ENCODE measurements at regions not wholly inside any gene's neighbourhood (a gene's known extent, or its start where the extent isn't known, plus 50 kb on each side); places are given as distances from the start of the nearest gene placed in this dataset.
"Not testable (repeated sequence)": the region's sequence is repeated elsewhere in the genome, so short reads cannot be mapped to it uniquely, and the experiment has no call there.

DNA sequence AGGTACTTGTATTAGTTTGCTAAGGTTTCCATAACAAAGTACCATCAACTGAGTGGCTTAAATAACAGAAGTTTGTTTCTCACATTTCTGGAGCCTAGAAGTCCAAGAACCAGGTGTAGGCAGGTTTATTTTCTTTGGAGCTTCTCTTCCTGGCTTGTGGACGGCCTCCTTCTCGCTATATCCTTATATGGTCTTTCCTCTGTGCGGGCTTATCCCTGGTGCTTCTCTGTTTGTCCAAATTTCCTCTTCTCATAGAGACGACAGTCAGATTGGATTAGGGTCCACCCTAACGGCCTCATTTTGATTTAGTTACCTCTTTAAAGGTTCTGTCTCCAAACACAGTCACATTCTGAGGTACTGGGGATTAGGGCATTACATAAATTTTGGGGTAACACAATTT is 88.3 kb downstream of the RMI1 start:
- Histone ChIP-seq H3K4me1 (ENCODE audit: control insufficient read depth in 1 of 2, extremely low read depth in 1 of 2, insufficient read depth in 2 of 2, low read length in 2 of 2) (no peaks in the 10 kb centered on the region), H3K9me3 (no peaks in the 10 kb centered on the region), H3K27ac (ENCODE audit: low read length) (no peak overlapping the region), H3K27me3 (replicated peaks in 1 of 2; ENCODE audit: control insufficient read depth in 2 of 2, extremely low read depth in 1 of 2, insufficient read depth in 2 of 2, low read length in 1 of 2) (peaks cover 3% of the 10 kb centered on the region in 2 experiments), H3K4me3 (ENCODE audit: control insufficient read depth in 1 of 2, extremely low read depth in 1 of 2, low read length in 1 of 2) (no peak overlapping the region), H3K36me3 (ENCODE audit: control insufficient read depth in 2 of 2, extremely low read depth in 1 of 2, insufficient read depth in 1 of 2, low read length in 1 of 2) (no peaks in the 10 kb centered on the region)
- H3K27ac Mint-ChIP-seq = no peak overlapping the region
- ATAC-seq (replicated peaks in 1 of 4) (no peak), DNase-seq (no peak)
- H3K27me3 Mint-ChIP-seq = peaks cover 2 to 12% of the 10 kb centered on the region in 2 donors
- no peaks in the 10 kb centered on the region for H3K36me3 Mint-ChIP-seq
- ChIA-PET CTCF (no interaction called here), POLR2A (no interaction called here)
- H3K4me3 Mint-ChIP-seq = no peak overlapping the region
- no peaks in the 10 kb centered on the region for H3K4me1 Mint-ChIP-seq
- 80% methylated on average over 3 of the region's 5 CpGs for WGBS (ENCODE audit: insufficient coverage)
- no peaks in the 10 kb centered on the region for H3K9me3 Mint-ChIP-seq

DNA sequence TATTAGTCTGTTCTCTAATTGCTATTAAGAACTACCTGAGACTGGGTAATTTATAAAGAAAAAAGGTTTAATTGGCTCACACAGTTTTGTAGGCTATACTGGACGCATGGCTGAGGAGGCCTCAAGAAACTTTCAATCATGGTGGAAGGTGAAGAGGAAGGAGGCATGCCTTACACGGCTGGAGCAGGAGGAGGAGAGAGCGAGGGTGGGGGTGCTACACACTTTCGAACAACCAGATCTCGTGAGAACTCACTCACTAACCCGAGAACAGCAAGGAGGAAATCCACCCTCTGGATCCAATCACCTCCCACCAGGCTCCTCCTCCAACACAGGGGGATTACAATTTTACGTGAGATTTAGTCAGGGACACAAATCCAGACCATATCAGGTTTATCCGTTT is 90.0 kb downstream of the RMI1 start:
- Histone ChIP-seq H3K27ac (ENCODE audit: low read length) (no peak overlapping the region), H3K27me3 (replicated peaks in 1 of 2; ENCODE audit: control insufficient read depth in 2 of 2, extremely low read depth in 1 of 2, insufficient read depth in 2 of 2, low read length in 1 of 2) (peaks cover 3% of the 10 kb centered on the region in 2 experiments), H3K36me3 (ENCODE audit: control insufficient read depth in 2 of 2, extremely low read depth in 1 of 2, insufficient read depth in 1 of 2, low read length in 1 of 2) (no peaks in the 10 kb centered on the region), H3K4me3 (ENCODE audit: control insufficient read depth in 1 of 2, extremely low read depth in 1 of 2, low read length in 1 of 2) (no peak overlapping the region), H3K9me3 (no peaks in the 10 kb centered on the region), H3K4me1 (ENCODE audit: control insufficient read depth in 1 of 2, extremely low read depth in 1 of 2, insufficient read depth in 2 of 2, low read length in 2 of 2) (no peaks in the 10 kb centered on the region)
- ATAC-seq (replicated peaks in 1 of 4) (no peak), DNase-seq (no peak)
- H3K27me3 Mint-ChIP-seq = peaks cover 4 to 12% of the 10 kb centered on the region in 2 donors
- 100% methylated on average over 1 of the region's 8 CpGs for WGBS (ENCODE audit: insufficient coverage)
- H3K9me3 Mint-ChIP-seq = no peaks in the 10 kb centered on the region
- CTCF ChIA-PET = no interaction called here
- H3K36me3 Mint-ChIP-seq = peaks cover 2% of the 10 kb centered on the region
- H3K4me1 Mint-ChIP-seq = no peaks in the 10 kb centered on the region
- no peak overlapping the region for H3K27ac Mint-ChIP-seq
- no peak overlapping the region for H3K4me3 Mint-ChIP-seq
- POLR2A ChIA-PET = no interaction called here

DNA sequence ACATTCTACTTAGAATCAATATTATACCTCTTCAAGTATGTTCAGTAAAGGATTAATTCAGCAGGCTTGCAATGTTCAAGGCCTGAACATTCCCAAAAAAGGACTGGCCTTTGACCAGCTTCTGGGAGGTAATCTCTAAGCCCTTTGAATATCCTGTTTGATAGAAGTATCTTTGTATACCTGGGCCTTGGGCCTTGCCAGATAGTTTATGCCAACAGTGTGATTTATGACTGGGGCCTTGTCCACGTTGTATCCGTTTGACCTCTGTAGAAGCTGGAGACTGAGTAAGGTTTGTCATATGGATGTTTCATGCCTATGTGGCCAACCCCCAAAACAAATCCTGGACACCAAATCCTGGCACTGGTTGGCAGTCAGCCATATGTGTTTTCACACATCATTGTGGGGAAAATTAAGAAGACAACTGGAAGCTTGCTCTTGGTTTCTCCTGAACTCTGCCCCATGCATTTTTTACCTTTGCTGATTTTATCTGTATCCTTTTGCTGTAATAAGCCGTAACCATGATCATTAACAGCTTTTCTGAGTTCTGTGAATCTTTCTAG is 92.1 kb downstream of the RMI1 start:
- H3K9me3 Mint-ChIP-seq = peaks cover 0 to 1% (median 1%) of the 10 kb centered on the region in 3 donors

DNA sequence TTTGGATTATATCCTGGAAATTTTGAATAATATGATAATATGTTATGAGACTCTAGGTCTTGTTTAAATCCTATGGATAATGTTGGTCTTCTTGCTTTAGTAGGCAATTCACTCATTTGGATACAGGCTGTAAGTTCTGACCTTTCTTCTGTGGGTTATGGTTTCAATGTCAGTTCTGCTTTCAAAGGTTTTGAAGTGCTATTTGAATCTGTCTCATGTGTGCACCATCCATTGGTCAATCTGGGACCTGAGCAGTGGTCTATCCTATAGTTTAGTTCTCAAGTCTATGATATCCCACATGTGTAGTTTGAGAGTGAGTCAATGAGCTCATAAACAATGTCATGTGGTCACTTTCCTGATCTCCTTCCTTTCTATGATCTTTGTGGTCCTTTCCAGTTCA is 94.4 kb downstream of the RMI1 start:
- H3K9me3 Mint-ChIP-seq = peaks cover 0 to 4% (median 4%) of the 10 kb centered on the region in 3 donors
- H3K27me3 Mint-ChIP-seq = peaks cover 12 to 14% of the 10 kb centered on the region in 2 donors
- no peak overlapping the region for H3K4me3 Mint-ChIP-seq
- POLR2A ChIA-PET = no interaction called here
- H3K36me3 Mint-ChIP-seq = peaks cover 2% of the 10 kb centered on the region
- ATAC-seq (replicated peaks in 1 of 4) (no peak), DNase-seq (no peak)
- no peak overlapping the region for H3K27ac ChIP-seq (ENCODE audit: low read length)
- H3K4me1 ChIP-seq (ENCODE audit: control insufficient read depth in 1 of 2, extremely low read depth in 1 of 2, insufficient read depth in 2 of 2, low read length in 2 of 2) = no peaks in the 10 kb centered on the region
- H3K27ac Mint-ChIP-seq = no peak overlapping the region
- no peaks in the 10 kb centered on the region for H3K4me1 Mint-ChIP-seq
- CTCF ChIA-PET = no interaction called here
- H3K27me3 ChIP-seq (replicated peaks in 1 of 2; ENCODE audit: control insufficient read depth in 2 of 2, extremely low read depth in 1 of 2, insufficient read depth in 2 of 2, low read length in 1 of 2) = no peaks in the 10 kb centered on the region
- no peaks in the 10 kb centered on the region for H3K9me3 ChIP-seq
- H3K4me3 ChIP-seq (ENCODE audit: control insufficient read depth in 1 of 2, extremely low read depth in 1 of 2, low read length in 1 of 2) = no peak overlapping the region
- H3K36me3 ChIP-seq (ENCODE audit: control insufficient read depth in 2 of 2, extremely low read depth in 1 of 2, insufficient read depth in 1 of 2, low read length in 1 of 2) = no peaks in the 10 kb centered on the region

More for the DNA sequence above, 92.1 kb downstream of the RMI1 start:
- no peak overlapping the region for H3K4me3 ChIP-seq (ENCODE audit: control insufficient read depth in 1 of 2, extremely low read depth in 1 of 2, low read length in 1 of 2)
- H3K27ac ChIP-seq (ENCODE audit: low read length) = no peak overlapping the region
- H3K27ac Mint-ChIP-seq = no peak overlapping the region
- H3K9me3 ChIP-seq = no peaks in the 10 kb centered on the region
- POLR2A ChIA-PET = no interaction called here
- WGBS (ENCODE audit: insufficient coverage) = no CpG with 5 or more reads among the region's 3 CpGs
- CTCF ChIA-PET = no interaction called here
- H3K27me3 ChIP-seq (replicated peaks in 1 of 2; ENCODE audit: control insufficient read depth in 2 of 2, extremely low read depth in 1 of 2, insufficient read depth in 2 of 2, low read length in 1 of 2) = no peaks in the 10 kb centered on the region
- no peaks in the 10 kb centered on the region for H3K4me1 Mint-ChIP-seq
- H3K27me3 Mint-ChIP-seq = peaks cover 9% of the 10 kb centered on the region in 2 donors
- DNase-seq (no peak), ATAC-seq (replicated peaks in 1 of 4) (no peak)
- H3K36me3 Mint-ChIP-seq = peaks cover 2% of the 10 kb centered on the region
- no peak overlapping the region for H3K4me3 Mint-ChIP-seq
- H3K4me1 ChIP-seq (ENCODE audit: control insufficient read depth in 1 of 2, extremely low read depth in 1 of 2, insufficient read depth in 2 of 2, low read length in 2 of 2) = no peaks in the 10 kb centered on the region
- no peaks in the 10 kb centered on the region for H3K36me3 ChIP-seq (ENCODE audit: control insufficient read depth in 2 of 2, extremely low read depth in 1 of 2, insufficient read depth in 1 of 2, low read length in 1 of 2)

DNA sequence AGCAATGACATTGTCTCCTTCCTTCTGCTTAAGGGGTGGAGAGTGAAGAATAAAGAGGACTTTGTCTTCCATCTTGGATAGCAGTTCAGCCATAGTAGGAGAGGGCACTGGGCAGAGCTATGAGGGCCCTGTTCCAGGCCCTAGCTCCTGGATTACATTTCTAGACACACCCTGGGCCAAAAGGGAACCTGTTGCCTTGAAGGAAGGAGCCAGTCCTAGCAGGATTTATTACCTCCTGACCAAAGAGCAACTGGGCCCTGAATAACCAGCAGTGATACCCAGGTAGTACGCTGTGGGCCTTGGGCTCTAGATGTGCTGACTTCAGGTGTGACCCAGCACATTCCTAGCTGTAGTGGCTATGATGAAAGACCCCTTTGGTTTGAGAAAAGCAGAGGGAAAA is 95.8 kb downstream of the RMI1 start:
- no peak overlapping the region for H3K27ac Mint-ChIP-seq
- DNase-seq (no peak), ATAC-seq (replicated peaks in 1 of 4) (no peak)
- no peaks in the 10 kb centered on the region for H3K36me3 ChIP-seq (ENCODE audit: control insufficient read depth in 2 of 2, extremely low read depth in 1 of 2, insufficient read depth in 1 of 2, low read length in 1 of 2)
- H3K36me3 Mint-ChIP-seq = peaks cover 2% of the 10 kb centered on the region
- H3K9me3 ChIP-seq = no peaks in the 10 kb centered on the region
- WGBS (ENCODE audit: insufficient coverage) = 75% methylated on average over 1 of the region's 1 CpG
- no peaks in the 10 kb centered on the region for H3K4me1 ChIP-seq (ENCODE audit: control insufficient read depth in 1 of 2, extremely low read depth in 1 of 2, insufficient read depth in 2 of 2, low read length in 2 of 2)
- ChIA-PET POLR2A (no interaction called here), CTCF (no interaction called here)
- H3K27me3 Mint-ChIP-seq = peaks cover 10 to 19% of the 10 kb centered on the region in 2 donors
- H3K9me3 Mint-ChIP-seq = peaks cover 0 to 4% (median 4%) of the 10 kb centered on the region in 3 donors
- no peak overlapping the region for H3K27ac ChIP-seq (ENCODE audit: low read length)
- no peak overlapping the region for H3K4me3 ChIP-seq (ENCODE audit: control insufficient read depth in 1 of 2, extremely low read depth in 1 of 2, low read length in 1 of 2)
- no peaks in the 10 kb centered on the region for H3K27me3 ChIP-seq (replicated peaks in 1 of 2; ENCODE audit: control insufficient read depth in 2 of 2, extremely low read depth in 1 of 2, insufficient read depth in 2 of 2, low read length in 1 of 2)
- no peak overlapping the region for H3K4me3 Mint-ChIP-seq
- no peaks in the 10 kb centered on the region for H3K4me1 Mint-ChIP-seq

DNA sequence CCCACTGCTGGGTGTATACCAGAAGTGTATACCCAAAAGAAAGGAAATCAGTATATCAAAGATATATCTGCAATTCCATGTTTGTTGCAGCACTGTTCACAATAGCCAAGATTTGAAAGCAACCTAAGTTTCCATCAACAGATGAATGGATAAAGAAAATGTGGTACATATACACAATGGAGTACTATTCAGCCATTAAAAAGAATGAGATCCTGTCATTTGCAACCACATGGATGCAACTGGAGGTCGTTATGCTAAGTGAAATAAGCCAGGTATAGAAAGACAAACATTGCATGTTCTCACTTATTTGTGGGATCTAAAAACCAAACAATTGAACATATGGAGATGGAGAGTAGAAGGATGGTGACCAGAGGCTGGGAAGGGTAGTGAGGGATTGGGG is 97.2 kb downstream of the RMI1 start:
- H3K27me3 ChIP-seq (replicated peaks in 1 of 2; ENCODE audit: control insufficient read depth in 2 of 2, extremely low read depth in 1 of 2, insufficient read depth in 2 of 2, low read length in 1 of 2); H3K4me1 Mint-ChIP-seq; H3K4me1 ChIP-seq (ENCODE audit: control insufficient read depth in 1 of 2, extremely low read depth in 1 of 2, insufficient read depth in 2 of 2, low read length in 2 of 2); H3K36me3 Mint-ChIP-seq; DNase-seq; H3K27ac ChIP-seq (ENCODE audit: low read length); H3K9me3 Mint-ChIP-seq; ATAC-seq (replicated peaks in 1 of 4); H3K9me3 ChIP-seq; H3K27ac Mint-ChIP-seq; H3K36me3 ChIP-seq (ENCODE audit: control insufficient read depth in 2 of 2, extremely low read depth in 1 of 2, insufficient read depth in 1 of 2, low read length in 1 of 2); H3K4me3 Mint-ChIP-seq; POLR2A ChIA-PET; CTCF ChIA-PET; H3K4me3 ChIP-seq (ENCODE audit: control insufficient read depth in 1 of 2, extremely low read depth in 1 of 2, low read length in 1 of 2): not testable (repeated sequence)
- no CpG with 5 or more reads among the region's 1 CpG for WGBS (ENCODE audit: insufficient coverage)
- H3K27me3 Mint-ChIP-seq = peaks cover 10 to 15% of the 10 kb centered on the region in 2 donors

DNA sequence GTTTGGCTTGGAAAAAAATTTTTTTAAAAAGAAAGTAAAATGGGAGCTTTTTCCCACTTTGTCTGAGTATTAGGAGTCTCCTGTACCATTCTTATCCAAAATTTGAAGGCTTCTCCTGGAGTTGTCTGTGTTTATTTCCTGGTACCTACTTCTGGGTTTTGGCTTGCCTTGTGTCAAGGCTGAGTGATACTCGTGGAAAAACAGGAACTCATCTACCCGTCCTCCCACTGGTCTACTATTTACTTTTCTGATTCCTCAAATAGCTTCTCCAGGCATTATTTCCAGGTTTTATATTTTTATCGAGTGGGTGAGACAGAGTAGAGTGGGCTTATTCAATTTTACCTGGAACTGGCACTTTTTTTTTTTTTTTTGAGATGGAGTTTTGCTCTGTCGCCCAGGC is 99.4 kb downstream of the RMI1 start:
- Mint-ChIP-seq H3K27me3 (peaks cover 10 to 15% of the 10 kb centered on the region in 2 donors), H3K36me3 (peaks cover 2% of the 10 kb centered on the region), H3K9me3 (peaks cover 0 to 4% (median 4%) of the 10 kb centered on the region in 3 donors), H3K4me3 (no peak overlapping the region), H3K4me1 (no peaks in the 10 kb centered on the region), H3K27ac (no peak overlapping the region)
- no CpG with 5 or more reads among the region's 4 CpGs for WGBS (ENCODE audit: insufficient coverage)
- ATAC-seq (replicated peaks in 1 of 4) (no peak), DNase-seq (no peak)
- POLR2A ChIA-PET = no interaction called here
- Histone ChIP-seq H3K36me3 (ENCODE audit: control insufficient read depth in 2 of 2, extremely low read depth in 1 of 2, insufficient read depth in 1 of 2, low read length in 1 of 2) (no peaks in the 10 kb centered on the region), H3K9me3 (no peaks in the 10 kb centered on the region), H3K4me3 (ENCODE audit: control insufficient read depth in 1 of 2, extremely low read depth in 1 of 2, low read length in 1 of 2) (no peak overlapping the region), H3K27ac (ENCODE audit: low read length) (no peak overlapping the region), H3K27me3 (replicated peaks in 1 of 2; ENCODE audit: control insufficient read depth in 2 of 2, extremely low read depth in 1 of 2, insufficient read depth in 2 of 2, low read length in 1 of 2) (no peaks in the 10 kb centered on the region), H3K4me1 (ENCODE audit: control insufficient read depth in 1 of 2, extremely low read depth in 1 of 2, insufficient read depth in 2 of 2, low read length in 2 of 2) (no peaks in the 10 kb centered on the region)
- CTCF ChIA-PET = interaction anchor here in 1 of 2 donors (0.6 kb wide), 1 partner anchor 364 kb away, joined by 3 read pairs; no protein-coding TSS in a partner anchor
